ENCODE measurements at regions not wholly inside any gene's neighbourhood (a gene's known extent, or its start where the extent isn't known, plus 50 kb on each side); places are given as distances from the start of the nearest gene placed in this dataset.

DNA sequence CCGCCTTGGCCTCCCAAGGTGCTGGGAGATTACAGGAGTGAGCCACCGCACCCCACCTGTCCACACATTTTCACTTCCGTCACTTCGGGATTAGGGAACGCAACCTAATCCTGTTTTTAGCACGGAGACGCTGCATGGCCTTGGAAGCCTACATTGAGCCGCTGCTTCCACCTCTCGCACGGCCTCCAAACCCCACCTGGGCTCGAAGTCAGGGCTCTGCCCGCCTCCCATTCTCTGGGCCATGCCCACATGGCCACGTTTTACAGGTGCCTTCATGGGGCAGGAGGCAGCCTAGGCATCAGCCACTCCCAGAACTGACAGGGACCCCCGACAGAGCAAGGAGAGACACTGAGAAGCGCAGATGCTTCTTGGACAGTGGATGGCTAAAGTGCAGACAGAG is 100.6 kb downstream of the OAT start:
- Histone ChIP-seq H3K9me3 (peaks cover 0 to 3% (median 0%) of the 10 kb centered on the region in 11 donors), H3K4me3 (no peak overlapping the region), H3K4me1 (no peaks in the 10 kb centered on the region), H3K27me3 (peaks cover 0 to 2% (median 0%) of the 10 kb centered on the region in 7 donors), H3K36me3 (no peaks in the 10 kb centered on the region), H3K27ac (no peak overlapping the region)
- TF ChIP-seq, protein P1, sequence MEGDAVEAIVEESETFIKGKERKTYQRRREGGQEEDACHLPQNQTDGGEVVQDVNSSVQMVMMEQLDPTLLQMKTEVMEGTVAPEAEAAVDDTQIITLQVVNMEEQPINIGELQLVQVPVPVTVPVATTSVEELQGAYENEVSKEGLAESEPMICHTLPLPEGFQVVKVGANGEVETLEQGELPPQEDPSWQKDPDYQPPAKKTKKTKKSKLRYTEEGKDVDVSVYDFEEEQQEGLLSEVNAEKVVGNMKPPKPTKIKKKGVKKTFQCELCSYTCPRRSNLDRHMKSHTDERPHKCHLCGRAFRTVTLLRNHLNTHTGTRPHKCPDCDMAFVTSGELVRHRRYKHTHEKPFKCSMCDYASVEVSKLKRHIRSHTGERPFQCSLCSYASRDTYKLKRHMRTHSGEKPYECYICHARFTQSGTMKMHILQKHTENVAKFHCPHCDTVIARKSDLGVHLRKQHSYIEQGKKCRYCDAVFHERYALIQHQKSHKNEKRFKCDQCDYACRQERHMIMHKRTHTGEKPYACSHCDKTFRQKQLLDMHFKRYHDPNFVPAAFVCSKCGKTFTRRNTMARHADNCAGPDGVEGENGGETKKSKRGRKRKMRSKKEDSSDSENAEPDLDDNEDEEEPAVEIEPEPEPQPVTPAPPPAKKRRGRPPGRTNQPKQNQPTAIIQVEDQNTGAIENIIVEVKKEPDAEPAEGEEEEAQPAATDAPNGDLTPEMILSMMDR (IDR thresholded peaks at IDR 0.05): no peak
- DNase-seq: no peak
- intact Hi-C loops (cut with DNase I): no loop called here
- WGBS, 2 donors: 77 to 81% methylated on average over 15 of the region's 15 CpGs
- no peak for ATAC-seq

GRCh38 chr10:124316326-124316725 is 102.4 kb downstream of the OAT start:
- peaks cover 0 to 3% (median 0%) of the 10 kb centered on the region in 11 donors for H3K9me3 ChIP-seq
- H3K36me3 ChIP-seq: no peaks in the 10 kb centered on the region
- intact Hi-C loops (cut with DNase I): no loop called here
- no peak overlapping the region for H3K27ac ChIP-seq
- H3K4me3 ChIP-seq: no peak overlapping the region
- no peaks in the 10 kb centered on the region for H3K4me1 ChIP-seq
- ATAC-seq: no peak
- DNase-seq: no peak
- TF ChIP-seq, protein P1 (IDR thresholded peaks at IDR 0.05): no peak
- H3K27me3 ChIP-seq: no peaks in the 10 kb centered on the region
- 87 to 92% methylated on average over 4 of the region's 4 CpGs for WGBS, 2 donors

- Histone ChIP-seq H3K4me3 (no peak overlapping the region), H3K27ac (no peak overlapping the region), H3K27me3 (no peaks in the 10 kb centered on the region), H3K36me3 (no peaks in the 10 kb centered on the region), H3K9me3 (peaks cover 0 to 3% (median 0%) of the 10 kb centered on the region in 11 donors), H3K4me1 (no peaks in the 10 kb centered on the region)
- 65 to 71% methylated on average over 6 of the region's 6 CpGs for WGBS, 2 donors
- intact Hi-C loops (cut with DNase I): no loop called here
- no peak for DNase-seq
- TF ChIP-seq, protein P1 (IDR thresholded peaks at IDR 0.05): no peak
- no peak for ATAC-seq
These were observed 103.0 kb downstream of the OAT start for GRCh38 chr10:124315591-124316270.

DNA sequence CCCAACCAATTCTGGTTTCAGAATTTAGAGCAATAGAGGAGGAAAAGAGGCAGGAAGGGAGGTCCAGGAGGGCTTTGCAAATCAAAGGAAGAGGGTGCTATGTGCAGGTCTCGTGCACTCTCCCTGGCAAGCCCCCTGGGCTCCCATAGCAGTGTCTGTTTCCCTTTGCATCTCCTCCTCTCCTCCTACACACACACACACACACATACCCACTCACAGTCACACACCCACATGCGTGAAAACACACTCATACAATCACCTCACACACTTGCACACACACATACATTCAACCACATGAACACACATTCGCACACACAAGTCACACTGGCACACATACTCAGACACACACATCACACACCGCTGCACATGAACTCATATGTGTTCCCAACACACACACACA is 105.3 kb downstream of the OAT start:
- no peak overlapping the region for H3K27ac ChIP-seq
- intact Hi-C loops (cut with DNase I): no loop called here
- DNase-seq (no peak), ATAC-seq (no peak)
- no peaks in the 10 kb centered on the region for H3K27me3 ChIP-seq
- H3K36me3 ChIP-seq: no peaks in the 10 kb centered on the region
- no peaks in the 10 kb centered on the region for H3K9me3 ChIP-seq
- 90 to 91% methylated on average over 4 of the region's 4 CpGs for WGBS, 2 donors
- no peak overlapping the region for H3K4me3 ChIP-seq
- H3K4me1 ChIP-seq: no peaks in the 10 kb centered on the region
- TF ChIP-seq, protein P1 (IDR thresholded peaks at IDR 0.05): no peak

Data from heart right ventricle (tissue), 16 donors.